ENCODE measurements at regions not wholly inside any gene's neighbourhood (a gene's known extent, or its start where the extent isn't known, plus 50 kb on each side); places are given as distances from the start of the nearest gene placed in this dataset.

DNA sequence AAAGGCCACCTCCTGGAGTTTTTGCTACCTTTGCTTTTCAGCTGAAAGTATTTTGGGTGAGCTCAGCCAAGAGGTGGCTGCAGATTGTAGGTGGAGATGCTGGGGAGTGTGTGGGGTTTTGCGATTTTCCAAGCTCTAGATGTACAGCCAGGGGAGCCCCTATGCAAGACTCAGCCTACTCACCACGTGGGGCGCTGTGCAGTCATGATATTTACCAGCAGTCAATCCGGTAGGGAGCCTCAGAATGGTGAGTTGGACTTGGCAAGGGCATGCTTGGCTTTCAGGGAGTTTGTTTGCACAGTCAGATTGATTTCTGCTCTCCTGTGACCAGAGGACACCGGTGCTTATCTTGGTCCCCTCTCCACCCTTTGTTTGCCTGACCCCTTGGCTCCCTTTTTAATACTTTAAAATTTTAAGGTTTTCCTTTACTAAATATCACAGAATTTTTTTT lies 175.3 kb downstream of the UTP18 start:
- intact Hi-C loops (cut with micrococcal nuclease): no loop called here
- BruUV-seq (replicated peaks): no TSS peak
- no peak overlapping the region for H3K27ac ChIP-seq (ENCODE audit: extremely low read depth, low read depth, low read length)
- no peaks in the 10 kb centered on the region for H3K9me3 ChIP-seq (replicated peaks; ENCODE audit: control insufficient read depth, insufficient read depth, low read depth, low read length)
- ChIA-PET CTCF (ENCODE audit: low intra/inter-chr PET ratio) (no interaction called here), POLR2A (interaction anchor here (0.8 to 2.1 kb wide), 2 partner anchors 12 to 25 kb away, joined by 3 to 4 read pairs; no protein-coding TSS in a partner anchor)
- no peak overlapping the region for H3K4me3 ChIP-seq
- DNase-seq (ENCODE audit: extremely low read depth in 1 of 4, low spot score in 3 of 4) (peak; percentile 20 to 62 (median 39)), ATAC-seq (peak; percentile 98), FAIRE-seq (peak; percentile 69)
- no peak overlapping the region for H3K4me2 ChIP-seq (ENCODE audit: insufficient read depth, low read length)
- H3K36me3 ChIP-seq (ENCODE audit: control insufficient read depth, insufficient read depth, low read length): no peaks in the 10 kb centered on the region
- in situ Hi-C loops (cut with MboI): no loop called here
- WGBS (ENCODE audit: insufficient coverage, low coverage, missing lambda C conversion rate): 3% methylated on average over 5 of the region's 5 CpGs
- 0 out of 2 replicates have a peak overlapping the region, but pooled peaks have one; percentile 3 for H2AFZ ChIP-seq (ENCODE audit: low read depth, low read length)
- no peaks in the 10 kb centered on the region for H3K79me2 ChIP-seq (ENCODE audit: control insufficient read depth, insufficient read depth, low read length)
- H3K9me1 ChIP-seq (ENCODE audit: control insufficient read depth, insufficient read depth, low read length): no peaks in the 10 kb centered on the region
- H3K4me1 ChIP-seq (replicated peaks in 1 of 2; ENCODE audit: control insufficient read depth in 2 of 2, insufficient read depth in 2 of 2, low read length in 2 of 2): no peaks in the 10 kb centered on the region; a peak in 2 of 5 replicates
- H3K27me3 ChIP-seq (ENCODE audit: control insufficient read depth in 2 of 2, insufficient read depth in 2 of 2, low read length in 2 of 2): no peaks in the 10 kb centered on the region
- H3K9ac ChIP-seq (ENCODE audit: insufficient read depth in 1 of 2, low read depth in 2 of 2, low read length in 2 of 2): no peak overlapping the region
- H4K20me1 ChIP-seq (replicated peaks; ENCODE audit: control insufficient read depth, insufficient read depth, low read length): no peaks in the 10 kb centered on the region
- TF ChIP-seq ZNF384 (IDR thresholded peaks at IDR 0.05; ENCODE audit: low read depth, low read length) (no peak), PBX2 (CRISPR knock-in tag; IDR thresholded peaks at IDR 0.05; ENCODE audit: low read depth) (no peak), PBX2 (tag; conservative IDR thresholded peaks at IDR 0.05; ENCODE audit: low read depth) (0 out of 2 replicates have a peak, but pooled peaks have one; percentile 19), ZNF766 (CRISPR knock-in tag; conservative IDR thresholded peaks at IDR 0.05) (0 out of 2 replicates have a peak, but pooled peaks have one; percentile 20), KLF16 (IDR thresholded peaks at IDR 0.05) (peak; percentile 27; the same call in 1 of the 2 replicates), PKNOX1 (IDR thresholded peaks at IDR 0.05) (peak; percentile 12; the same call in 1 of the 2 replicates), RAD21 (CRISPR knock-in tag; conservative IDR thresholded peaks at IDR 0.05 in 1 of 2, IDR thresholded peaks at IDR 0.05 in 1 of 2) (peak; percentile 17 to 36; a peak in 3 of 4 replicates), IRF2 (CRISPR knock-in tag; IDR thresholded peaks at IDR 0.05) (no peak)
- TF ChIP-seq, protein P1, sequence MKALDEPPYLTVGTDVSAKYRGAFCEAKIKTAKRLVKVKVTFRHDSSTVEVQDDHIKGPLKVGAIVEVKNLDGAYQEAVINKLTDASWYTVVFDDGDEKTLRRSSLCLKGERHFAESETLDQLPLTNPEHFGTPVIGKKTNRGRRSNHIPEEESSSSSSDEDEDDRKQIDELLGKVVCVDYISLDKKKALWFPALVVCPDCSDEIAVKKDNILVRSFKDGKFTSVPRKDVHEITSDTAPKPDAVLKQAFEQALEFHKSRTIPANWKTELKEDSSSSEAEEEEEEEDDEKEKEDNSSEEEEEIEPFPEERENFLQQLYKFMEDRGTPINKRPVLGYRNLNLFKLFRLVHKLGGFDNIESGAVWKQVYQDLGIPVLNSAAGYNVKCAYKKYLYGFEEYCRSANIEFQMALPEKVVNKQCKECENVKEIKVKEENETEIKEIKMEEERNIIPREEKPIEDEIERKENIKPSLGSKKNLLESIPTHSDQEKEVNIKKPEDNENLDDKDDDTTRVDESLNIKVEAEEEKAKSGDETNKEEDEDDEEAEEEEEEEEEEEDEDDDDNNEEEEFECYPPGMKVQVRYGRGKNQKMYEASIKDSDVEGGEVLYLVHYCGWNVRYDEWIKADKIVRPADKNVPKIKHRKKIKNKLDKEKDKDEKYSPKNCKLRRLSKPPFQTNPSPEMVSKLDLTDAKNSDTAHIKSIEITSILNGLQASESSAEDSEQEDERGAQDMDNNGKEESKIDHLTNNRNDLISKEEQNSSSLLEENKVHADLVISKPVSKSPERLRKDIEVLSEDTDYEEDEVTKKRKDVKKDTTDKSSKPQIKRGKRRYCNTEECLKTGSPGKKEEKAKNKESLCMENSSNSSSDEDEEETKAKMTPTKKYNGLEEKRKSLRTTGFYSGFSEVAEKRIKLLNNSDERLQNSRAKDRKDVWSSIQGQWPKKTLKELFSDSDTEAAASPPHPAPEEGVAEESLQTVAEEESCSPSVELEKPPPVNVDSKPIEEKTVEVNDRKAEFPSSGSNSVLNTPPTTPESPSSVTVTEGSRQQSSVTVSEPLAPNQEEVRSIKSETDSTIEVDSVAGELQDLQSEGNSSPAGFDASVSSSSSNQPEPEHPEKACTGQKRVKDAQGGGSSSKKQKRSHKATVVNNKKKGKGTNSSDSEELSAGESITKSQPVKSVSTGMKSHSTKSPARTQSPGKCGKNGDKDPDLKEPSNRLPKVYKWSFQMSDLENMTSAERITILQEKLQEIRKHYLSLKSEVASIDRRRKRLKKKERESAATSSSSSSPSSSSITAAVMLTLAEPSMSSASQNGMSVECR (CRISPR knock-in tag; IDR thresholded peaks at IDR 0.05): no peak
- TF ChIP-seq, protein P2, sequence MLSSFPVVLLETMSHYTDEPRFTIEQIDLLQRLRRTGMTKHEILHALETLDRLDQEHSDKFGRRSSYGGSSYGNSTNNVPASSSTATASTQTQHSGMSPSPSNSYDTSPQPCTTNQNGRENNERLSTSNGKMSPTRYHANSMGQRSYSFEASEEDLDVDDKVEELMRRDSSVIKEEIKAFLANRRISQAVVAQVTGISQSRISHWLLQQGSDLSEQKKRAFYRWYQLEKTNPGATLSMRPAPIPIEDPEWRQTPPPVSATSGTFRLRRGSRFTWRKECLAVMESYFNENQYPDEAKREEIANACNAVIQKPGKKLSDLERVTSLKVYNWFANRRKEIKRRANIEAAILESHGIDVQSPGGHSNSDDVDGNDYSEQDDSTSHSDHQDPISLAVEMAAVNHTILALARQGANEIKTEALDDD (IDR thresholded peaks at IDR 0.05): peak; percentile 57
